ENCODE measurements at regions not wholly inside any gene's neighbourhood (a gene's known extent, or its start where the extent isn't known, plus 50 kb on each side); places are given as distances from the start of the nearest gene placed in this dataset.

GRCh38 chr20:22918286-22918983 lies 116.7 kb upstream of the SSTR4 start:
- H3K4me3 ChIP-seq (ENCODE audit: insufficient read depth, low read depth, low read length) = no peak overlapping the region
- DNase-seq = no peak
- H3K36me3 ChIP-seq (replicated peaks; ENCODE audit: control insufficient read depth, insufficient read depth, low read length) = no peaks in the 10 kb centered on the region
- no peaks in the 10 kb centered on the region for H3K27me3 ChIP-seq (ENCODE audit: control insufficient read depth, insufficient read depth, low read length)

GRCh38 chr20:22920898-22921297 lies 114.2 kb upstream of the SSTR4 start:
- Histone ChIP-seq H3K4me3 (ENCODE audit: insufficient read depth, low read depth, low read length) (no peak overlapping the region), H3K27me3 (ENCODE audit: control insufficient read depth, insufficient read depth, low read length) (no peaks in the 10 kb centered on the region), H3K36me3 (replicated peaks; ENCODE audit: control insufficient read depth, insufficient read depth, low read length) (no peaks in the 10 kb centered on the region)
- DNase-seq = no peak

GRCh38 chr20:22921595-22922421 lies 113.3 kb upstream of the SSTR4 start:
- no peak overlapping the region for H3K4me3 ChIP-seq (ENCODE audit: insufficient read depth, low read depth, low read length)
- H3K27me3 ChIP-seq (ENCODE audit: control insufficient read depth, insufficient read depth, low read length) = no peaks in the 10 kb centered on the region
- H3K36me3 ChIP-seq (replicated peaks; ENCODE audit: control insufficient read depth, insufficient read depth, low read length) = no peaks in the 10 kb centered on the region
- DNase-seq = no peak

- H3K36me3 ChIP-seq (replicated peaks; ENCODE audit: control insufficient read depth, insufficient read depth, low read length) = no peaks in the 10 kb centered on the region
- DNase-seq = no peak
- no peak overlapping the region for H3K4me3 ChIP-seq (ENCODE audit: insufficient read depth, low read depth, low read length)
- no peaks in the 10 kb centered on the region for H3K27me3 ChIP-seq (ENCODE audit: control insufficient read depth, insufficient read depth, low read length)
These were observed 112.1 kb upstream of the SSTR4 start for GRCh38 chr20:22922987-22923386.

- Histone ChIP-seq H3K27me3 (ENCODE audit: control insufficient read depth, insufficient read depth, low read length) (no peaks in the 10 kb centered on the region), H3K36me3 (replicated peaks; ENCODE audit: control insufficient read depth, insufficient read depth, low read length) (no peaks in the 10 kb centered on the region), H3K4me3 (ENCODE audit: insufficient read depth, low read depth, low read length) (no peak overlapping the region)
- DNase-seq = no peak
These were observed 110.9 kb upstream of the SSTR4 start for GRCh38 chr20:22924046-22924737.

GRCh38 chr20:22924949-22925612 lies 110.0 kb upstream of the SSTR4 start:
- no peak for DNase-seq
- H3K4me3 ChIP-seq (ENCODE audit: insufficient read depth, low read depth, low read length) = no peak overlapping the region
- no peaks in the 10 kb centered on the region for H3K36me3 ChIP-seq (replicated peaks; ENCODE audit: control insufficient read depth, insufficient read depth, low read length)

GRCh38 chr20:22925613-22925983 lies 109.5 kb upstream of the SSTR4 start:
- Histone ChIP-seq H3K27me3 (ENCODE audit: control insufficient read depth, insufficient read depth, low read length) (no peaks in the 10 kb centered on the region), H3K4me3 (ENCODE audit: insufficient read depth, low read depth, low read length) (no peak overlapping the region), H3K36me3 (replicated peaks; ENCODE audit: control insufficient read depth, insufficient read depth, low read length) (no peaks in the 10 kb centered on the region)
- DNase-seq = no peak

More at GRCh38 chr20:22924949-22925612, 110.0 kb upstream of the SSTR4 start:
- H3K27me3 ChIP-seq (ENCODE audit: control insufficient read depth, insufficient read depth, low read length) = no peaks in the 10 kb centered on the region

- Histone ChIP-seq H3K27me3 (ENCODE audit: control insufficient read depth, insufficient read depth, low read length) (no peaks in the 10 kb centered on the region), H3K36me3 (replicated peaks; ENCODE audit: control insufficient read depth, insufficient read depth, low read length) (no peaks in the 10 kb centered on the region), H3K4me3 (ENCODE audit: insufficient read depth, low read depth, low read length) (no peak overlapping the region)
These were observed 107.6 kb upstream of the SSTR4 start for GRCh38 chr20:22927537-22927936.

GRCh38 chr20:22928679-22929078 lies 106.4 kb upstream of the SSTR4 start:
- DNase-seq = no peak
- Histone ChIP-seq H3K4me3 (ENCODE audit: insufficient read depth, low read depth, low read length) (no peak overlapping the region), H3K36me3 (replicated peaks; ENCODE audit: control insufficient read depth, insufficient read depth, low read length) (no peaks in the 10 kb centered on the region), H3K27me3 (ENCODE audit: control insufficient read depth, insufficient read depth, low read length) (no peaks in the 10 kb centered on the region)

More at GRCh38 chr20:22927537-22927936, 107.6 kb upstream of the SSTR4 start:
- DNase-seq = no peak

- DNase-seq = no peak
- Histone ChIP-seq H3K27me3 (ENCODE audit: control insufficient read depth, insufficient read depth, low read length) (no peaks in the 10 kb centered on the region), H3K36me3 (replicated peaks; ENCODE audit: control insufficient read depth, insufficient read depth, low read length) (no peaks in the 10 kb centered on the region), H3K4me3 (ENCODE audit: insufficient read depth, low read depth, low read length) (no peak overlapping the region)
These were observed 105.5 kb upstream of the SSTR4 start for GRCh38 chr20:22929661-22930060.

- DNase-seq = no peak
- Histone ChIP-seq H3K36me3 (replicated peaks; ENCODE audit: control insufficient read depth, insufficient read depth, low read length) (no peaks in the 10 kb centered on the region), H3K4me3 (ENCODE audit: insufficient read depth, low read depth, low read length) (no peak overlapping the region), H3K27me3 (ENCODE audit: control insufficient read depth, insufficient read depth, low read length) (no peaks in the 10 kb centered on the region)
These were observed 103.2 kb upstream of the SSTR4 start for GRCh38 chr20:22931653-22932608.

- Histone ChIP-seq H3K36me3 (replicated peaks; ENCODE audit: control insufficient read depth, insufficient read depth, low read length) (no peaks in the 10 kb centered on the region), H3K27me3 (ENCODE audit: control insufficient read depth, insufficient read depth, low read length) (no peaks in the 10 kb centered on the region), H3K4me3 (ENCODE audit: insufficient read depth, low read depth, low read length) (no peak overlapping the region)
- no peak for DNase-seq
These were observed 95.9 kb upstream of the SSTR4 start for GRCh38 chr20:22939181-22939580.

- DNase-seq = no peak
- Histone ChIP-seq H3K36me3 (replicated peaks; ENCODE audit: control insufficient read depth, insufficient read depth, low read length) (no peaks in the 10 kb centered on the region), H3K27me3 (ENCODE audit: control insufficient read depth, insufficient read depth, low read length) (no peaks in the 10 kb centered on the region), H3K4me3 (ENCODE audit: insufficient read depth, low read depth, low read length) (no peak overlapping the region)
These were observed 94.8 kb upstream of the SSTR4 start for GRCh38 chr20:22940350-22940749.

Data from H7 (cell line).